ENCODE measurements at regions not wholly inside any gene's neighbourhood (a gene's known extent, or its start where the extent isn't known, plus 50 kb on each side); places are given as distances from the start of the nearest gene placed in this dataset. TPM values are rescaled to one million over a fixed set of nuclear protein-coding genes. Genes with fewer than 3 reads are reported as not detected.

DNA sequence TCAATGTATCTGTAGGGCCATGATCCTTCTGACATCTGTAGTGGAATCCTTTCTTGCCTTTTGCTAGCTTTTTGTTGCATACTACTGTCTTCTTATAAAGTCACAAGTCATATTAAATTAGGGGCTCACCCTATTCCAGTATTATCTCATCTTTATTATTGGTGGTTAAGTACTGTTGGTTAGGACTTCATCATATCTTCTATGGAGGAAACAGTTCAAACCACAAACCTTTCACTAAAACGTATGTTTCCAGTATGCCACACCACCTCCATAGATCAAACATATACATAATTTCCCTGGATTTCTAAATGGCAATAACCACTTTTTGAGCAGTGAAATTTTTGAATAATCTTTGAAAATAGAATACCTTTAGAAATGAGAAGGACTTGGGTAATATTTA lies 62.8 kb upstream of the PCDH9 start:
- no peaks in the 10 kb centered on the region for H3K9me3 ChIP-seq
- no peaks in the 10 kb centered on the region for H3K4me1 ChIP-seq
- 83 to 86% methylated on average over 1 of the region's 1 CpG for WGBS, 2 donors
- H3K27ac ChIP-seq, result no peak overlapping the region
- intact Hi-C loops (cut with DNase I), result no loop called here
- H3K27me3 ChIP-seq, result no peaks in the 10 kb centered on the region
- TF ChIP-seq, protein P1, sequence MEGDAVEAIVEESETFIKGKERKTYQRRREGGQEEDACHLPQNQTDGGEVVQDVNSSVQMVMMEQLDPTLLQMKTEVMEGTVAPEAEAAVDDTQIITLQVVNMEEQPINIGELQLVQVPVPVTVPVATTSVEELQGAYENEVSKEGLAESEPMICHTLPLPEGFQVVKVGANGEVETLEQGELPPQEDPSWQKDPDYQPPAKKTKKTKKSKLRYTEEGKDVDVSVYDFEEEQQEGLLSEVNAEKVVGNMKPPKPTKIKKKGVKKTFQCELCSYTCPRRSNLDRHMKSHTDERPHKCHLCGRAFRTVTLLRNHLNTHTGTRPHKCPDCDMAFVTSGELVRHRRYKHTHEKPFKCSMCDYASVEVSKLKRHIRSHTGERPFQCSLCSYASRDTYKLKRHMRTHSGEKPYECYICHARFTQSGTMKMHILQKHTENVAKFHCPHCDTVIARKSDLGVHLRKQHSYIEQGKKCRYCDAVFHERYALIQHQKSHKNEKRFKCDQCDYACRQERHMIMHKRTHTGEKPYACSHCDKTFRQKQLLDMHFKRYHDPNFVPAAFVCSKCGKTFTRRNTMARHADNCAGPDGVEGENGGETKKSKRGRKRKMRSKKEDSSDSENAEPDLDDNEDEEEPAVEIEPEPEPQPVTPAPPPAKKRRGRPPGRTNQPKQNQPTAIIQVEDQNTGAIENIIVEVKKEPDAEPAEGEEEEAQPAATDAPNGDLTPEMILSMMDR (IDR thresholded peaks at IDR 0.05), result no peak
- no peak for TF ChIP-seq POLR2A (IDR thresholded peaks at IDR 0.05)
- no peaks in the 10 kb centered on the region for H3K36me3 ChIP-seq
- no peak for DNase-seq
- H3K4me3 ChIP-seq (replicated peaks in 1 of 3), result no peak overlapping the region

DNA sequence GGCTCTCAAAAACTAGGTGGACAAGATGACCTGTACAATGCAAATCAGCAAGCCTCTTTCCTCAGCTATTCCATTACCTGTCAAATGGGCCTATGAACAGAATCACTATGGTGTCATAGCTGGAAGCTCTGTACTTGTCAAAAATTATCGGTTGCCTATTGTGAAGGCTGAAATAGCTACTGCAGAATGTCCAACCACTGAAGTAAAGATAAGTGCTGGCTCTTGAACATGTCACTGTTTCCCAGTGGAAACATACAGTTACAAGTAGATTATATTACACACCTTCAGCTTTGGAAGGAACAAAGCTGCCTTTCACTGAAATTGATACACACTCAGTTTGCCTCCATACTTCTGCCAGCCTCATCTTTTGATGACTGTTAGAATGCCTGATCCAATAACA lies 55.5 kb upstream of the PCDH9 start:
- DNase-seq, result no peak
- no peak overlapping the region for H3K4me3 ChIP-seq (replicated peaks in 1 of 3)
- no peaks in the 10 kb centered on the region for H3K9me3 ChIP-seq
- intact Hi-C loops (cut with DNase I), result no loop called here
- no peaks in the 10 kb centered on the region for H3K4me1 ChIP-seq
- H3K27me3 ChIP-seq, result no peaks in the 10 kb centered on the region
- H3K36me3 ChIP-seq, result no peaks in the 10 kb centered on the region
- H3K27ac ChIP-seq, result no peak overlapping the region
- 81 to 88% methylated on average over 1 of the region's 1 CpG for WGBS, 2 donors
- no peak for TF ChIP-seq POLR2A (IDR thresholded peaks at IDR 0.05)
- TF ChIP-seq, protein P1 (IDR thresholded peaks at IDR 0.05), result no peak

DNA sequence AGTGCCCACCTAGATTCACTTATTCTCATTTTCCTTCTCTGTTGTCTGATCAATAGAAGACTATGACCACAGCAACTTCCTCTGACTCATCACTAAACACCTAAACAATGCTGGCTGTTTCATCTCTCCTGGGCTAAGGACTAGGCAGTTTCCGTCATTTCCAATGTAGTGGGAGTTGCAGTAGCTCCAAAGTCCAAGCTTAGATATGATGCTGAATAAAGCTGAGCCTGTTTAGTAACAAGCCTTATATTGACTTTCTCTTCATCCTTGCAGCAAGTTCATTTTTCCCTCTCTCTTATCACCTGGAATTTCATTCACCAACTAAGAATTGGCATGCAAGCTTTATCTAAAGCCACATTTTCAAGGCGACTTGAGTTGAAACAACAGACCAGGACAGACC lies 53.5 kb upstream of the PCDH9 start:
- H3K27me3 ChIP-seq, result no peaks in the 10 kb centered on the region
- H3K4me1 ChIP-seq, result no peaks in the 10 kb centered on the region
- no peaks in the 10 kb centered on the region for H3K9me3 ChIP-seq
- intact Hi-C loops (cut with DNase I), result no loop called here
- H3K27ac ChIP-seq, result no peak overlapping the region
- H3K4me3 ChIP-seq (replicated peaks in 1 of 3), result no peak overlapping the region
- no peak for DNase-seq
- no peak for TF ChIP-seq POLR2A (IDR thresholded peaks at IDR 0.05)
- TF ChIP-seq, protein P1 (IDR thresholded peaks at IDR 0.05), result no peak
- 67 to 84% methylated on average over 2 of the region's 2 CpGs for WGBS, 2 donors
- H3K36me3 ChIP-seq, result no peaks in the 10 kb centered on the region

DNA sequence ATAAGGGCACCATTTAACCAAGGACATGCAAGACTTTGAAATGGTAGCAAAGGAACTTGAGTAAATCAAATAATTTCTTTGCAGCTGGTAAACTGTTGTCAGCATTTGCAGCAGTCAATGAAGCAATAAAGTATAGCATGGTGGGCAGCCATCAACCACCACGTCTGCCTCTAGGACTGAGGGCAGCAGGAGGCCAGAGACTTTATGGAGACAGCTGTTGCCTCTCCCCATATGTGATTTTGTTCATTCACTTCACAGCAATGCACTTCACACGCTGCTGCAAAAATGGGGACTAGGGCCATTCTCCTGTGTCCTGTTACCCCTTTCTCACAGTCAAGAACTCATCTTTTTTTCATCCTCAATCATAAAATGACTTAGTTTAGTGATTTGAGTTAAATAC lies 51.3 kb upstream of the PCDH9 start:
- no peak for DNase-seq
- Histone ChIP-seq H3K4me1 (no peaks in the 10 kb centered on the region), H3K27ac (no peak overlapping the region), H3K27me3 (no peaks in the 10 kb centered on the region), H3K36me3 (no peaks in the 10 kb centered on the region), H3K9me3 (no peaks in the 10 kb centered on the region), H3K4me3 (replicated peaks in 1 of 3) (no peak overlapping the region)
- 70 to 75% methylated on average over 2 of the region's 2 CpGs for WGBS, 2 donors
- intact Hi-C loops (cut with DNase I), result no loop called here
- TF ChIP-seq, protein P1 (IDR thresholded peaks at IDR 0.05), result no peak
- TF ChIP-seq POLR2A (IDR thresholded peaks at IDR 0.05), result no peak

Small RNAs in the stretch of these regions (small RNA-seq; reads per million reads assigned to genes)
- gene RN7SL761P (not detected), gene RPL37P21 (not detected), gene RPS3AP52 (not detected), gene SNRPFP3 (not detected)
